ENCODE measurements at regions not wholly inside any gene's neighbourhood (a gene's known extent, or its start where the extent isn't known, plus 50 kb on each side); places are given as distances from the start of the nearest gene placed in this dataset.

- H3K4me3 ChIP-seq (ENCODE audit: low read depth, low read length) = no peak overlapping the region
- no peaks in the 10 kb centered on the region for H3K27me3 ChIP-seq (ENCODE audit: control insufficient read depth, insufficient read depth, low read length)
- no peak for TF ChIP-seq CTCF (IDR thresholded peaks at IDR 0.05; ENCODE audit: insufficient read depth, low read length, poor library complexity, severe bottlenecking)
- DNase-seq (ENCODE audit: low read depth) = no peak
- H3K36me3 ChIP-seq (ENCODE audit: control insufficient read depth, insufficient read depth, low read length) = no peaks in the 10 kb centered on the region
Observed at GRCh38 chr3:162147996-162148395, 651.4 kb downstream of the OTOL1 start.

- no peak for DNase-seq (ENCODE audit: low read depth)
- Histone ChIP-seq H3K4me3 (ENCODE audit: low read depth, low read length) (no peak overlapping the region), H3K36me3 (ENCODE audit: control insufficient read depth, insufficient read depth, low read length) (no peaks in the 10 kb centered on the region), H3K27me3 (ENCODE audit: control insufficient read depth, insufficient read depth, low read length) (no peaks in the 10 kb centered on the region)
- no peak for TF ChIP-seq CTCF (IDR thresholded peaks at IDR 0.05; ENCODE audit: insufficient read depth, low read length, poor library complexity, severe bottlenecking)
Observed at GRCh38 chr3:162150790-162151189, 654.2 kb downstream of the OTOL1 start.

- Histone ChIP-seq H3K27me3 (ENCODE audit: control insufficient read depth, insufficient read depth, low read length) (no peaks in the 10 kb centered on the region), H3K36me3 (ENCODE audit: control insufficient read depth, insufficient read depth, low read length) (no peaks in the 10 kb centered on the region), H3K4me3 (ENCODE audit: low read depth, low read length) (no peak overlapping the region)
- no peak for DNase-seq (ENCODE audit: low read depth)
- no peak for TF ChIP-seq CTCF (IDR thresholded peaks at IDR 0.05; ENCODE audit: insufficient read depth, low read length, poor library complexity, severe bottlenecking)
Observed at GRCh38 chr3:162152636-162153035, 656.0 kb downstream of the OTOL1 start.

GRCh38 chr3:162161595-162161994 lies 665.0 kb downstream of the OTOL1 start:
- Histone ChIP-seq H3K4me3 (ENCODE audit: low read depth, low read length) (no peak overlapping the region), H3K27me3 (ENCODE audit: control insufficient read depth, insufficient read depth, low read length) (no peaks in the 10 kb centered on the region), H3K36me3 (ENCODE audit: control insufficient read depth, insufficient read depth, low read length) (no peaks in the 10 kb centered on the region)
- TF ChIP-seq CTCF (IDR thresholded peaks at IDR 0.05; ENCODE audit: insufficient read depth, low read length, poor library complexity, severe bottlenecking) = no peak
- no peak for DNase-seq (ENCODE audit: low read depth)

- Histone ChIP-seq H3K4me3 (ENCODE audit: low read depth, low read length) (no peak overlapping the region), H3K36me3 (ENCODE audit: control insufficient read depth, insufficient read depth, low read length) (no peaks in the 10 kb centered on the region), H3K27me3 (ENCODE audit: control insufficient read depth, insufficient read depth, low read length) (no peaks in the 10 kb centered on the region)
- TF ChIP-seq CTCF (IDR thresholded peaks at IDR 0.05; ENCODE audit: insufficient read depth, low read length, poor library complexity, severe bottlenecking) = no peak
- no peak for DNase-seq (ENCODE audit: low read depth)
Observed at GRCh38 chr3:162165346-162165745, 668.7 kb downstream of the OTOL1 start.

GRCh38 chr3:162166543-162166942 lies 669.9 kb downstream of the OTOL1 start:
- DNase-seq (ENCODE audit: low read depth) = no peak
- no peak for TF ChIP-seq CTCF (IDR thresholded peaks at IDR 0.05; ENCODE audit: insufficient read depth, low read length, poor library complexity, severe bottlenecking)
- Histone ChIP-seq H3K36me3 (ENCODE audit: control insufficient read depth, insufficient read depth, low read length) (no peaks in the 10 kb centered on the region), H3K4me3 (ENCODE audit: low read depth, low read length) (no peak overlapping the region), H3K27me3 (ENCODE audit: control insufficient read depth, insufficient read depth, low read length) (no peaks in the 10 kb centered on the region)
